Fibroblast of gingiva (primary cell): ENCODE measurements at regions not wholly inside any gene's neighbourhood (a gene's known extent, or its start where the extent isn't known, plus 50 kb on each side); places are given as distances from the start of the nearest gene placed in this dataset.
"Not testable (repeated sequence)": the region's sequence is repeated elsewhere in the genome, so short reads cannot be mapped to it uniquely, and the experiment has no call there.

Experiments
- DNase-seq: peaks from one replicate; pipeline ENCODE4 v3.0.0-alpha.2; 2011; ENCODE audit warnings: low read depth

GRCh38 chr1:234960722-234961455 is 167.7 kb downstream of the TOMM20 start:
- DNase-seq, result no peak

DNA sequence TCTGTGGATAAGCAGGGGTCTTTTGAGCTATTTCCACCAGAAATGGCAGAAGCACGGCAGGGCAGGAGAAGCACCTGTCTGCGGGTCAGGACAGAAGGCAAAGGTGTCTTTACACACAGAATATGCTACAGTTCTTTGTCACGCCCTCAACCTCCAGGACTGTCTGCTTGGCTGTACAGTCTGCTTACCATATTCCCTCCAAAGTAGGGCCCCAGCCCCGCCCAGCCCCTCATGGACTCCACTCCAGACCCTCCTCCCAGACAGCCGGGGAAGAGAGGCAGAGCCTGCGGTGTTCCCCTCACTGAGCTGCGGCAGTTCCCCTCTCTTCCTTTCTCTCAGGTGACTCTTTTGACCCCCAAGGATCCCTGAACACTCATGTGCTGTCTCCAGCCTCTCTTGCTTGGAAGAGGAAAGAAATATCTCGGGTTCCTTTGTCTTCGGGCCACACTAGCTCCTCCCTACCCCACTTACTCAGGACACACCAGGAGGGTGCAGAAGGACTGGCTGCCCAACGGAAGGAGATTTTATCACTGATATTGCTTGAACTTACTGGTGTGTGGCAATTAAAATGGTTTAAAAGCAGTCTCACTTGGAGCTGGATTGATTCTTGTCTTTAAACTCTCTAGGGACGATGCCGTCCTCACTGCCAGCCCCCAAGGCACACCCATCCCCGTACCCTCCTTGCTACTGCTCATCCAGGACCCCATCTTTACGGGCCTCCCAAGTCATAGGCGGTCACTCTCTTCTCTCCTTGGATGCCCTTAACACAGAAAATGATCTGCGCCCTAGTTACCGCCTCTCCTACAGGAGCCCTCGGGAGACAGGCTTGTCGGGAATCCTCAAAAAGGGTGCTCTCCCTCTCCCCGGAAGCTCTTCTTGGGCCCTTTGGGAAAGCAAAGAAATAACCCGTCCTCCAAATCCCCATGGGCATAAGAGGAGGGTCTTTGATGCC is 169.7 kb downstream of the TOMM20 start:
- DNase-seq, result no peak

DNA sequence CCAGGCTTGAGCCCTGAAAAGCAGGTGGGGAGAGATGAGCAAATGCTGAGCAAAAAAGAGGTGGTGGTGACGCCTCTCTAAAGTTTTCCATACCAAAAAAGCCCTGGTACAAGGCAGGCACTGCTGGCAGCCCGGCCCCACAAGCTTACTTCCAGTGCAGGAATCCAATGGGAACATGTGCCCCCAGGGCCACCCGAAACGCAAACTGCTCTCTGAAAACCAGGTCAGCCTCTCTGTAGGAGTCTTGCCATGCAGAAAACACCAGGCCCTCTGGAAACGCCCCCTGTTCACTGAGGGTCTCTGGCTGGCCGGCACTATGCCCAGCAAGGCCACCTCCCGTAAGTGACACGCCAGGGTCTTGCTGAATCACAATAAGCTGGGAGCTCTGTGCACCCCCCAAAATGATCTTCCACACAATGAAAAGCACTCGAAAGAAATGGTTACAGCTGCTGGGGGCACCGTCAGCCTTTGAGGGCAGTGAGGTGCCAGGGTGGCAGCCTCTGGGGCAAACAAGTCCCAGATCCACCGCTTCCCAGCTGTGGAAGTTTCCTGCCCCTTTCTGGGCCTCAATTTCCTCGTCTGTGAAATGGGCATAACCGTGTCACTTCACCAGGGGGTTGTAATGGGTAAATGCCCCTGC is 170.5 kb downstream of the TOMM20 start:
- DNase-seq, result no peak

GRCh38 chr1:234957330-234958065 is 171.1 kb downstream of the TOMM20 start:
- peak; percentile 89 for DNase-seq

- DNase-seq, result no peak
Measured at GRCh38 chr1:234956821-234957329, 171.8 kb downstream of the TOMM20 start.

DNA sequence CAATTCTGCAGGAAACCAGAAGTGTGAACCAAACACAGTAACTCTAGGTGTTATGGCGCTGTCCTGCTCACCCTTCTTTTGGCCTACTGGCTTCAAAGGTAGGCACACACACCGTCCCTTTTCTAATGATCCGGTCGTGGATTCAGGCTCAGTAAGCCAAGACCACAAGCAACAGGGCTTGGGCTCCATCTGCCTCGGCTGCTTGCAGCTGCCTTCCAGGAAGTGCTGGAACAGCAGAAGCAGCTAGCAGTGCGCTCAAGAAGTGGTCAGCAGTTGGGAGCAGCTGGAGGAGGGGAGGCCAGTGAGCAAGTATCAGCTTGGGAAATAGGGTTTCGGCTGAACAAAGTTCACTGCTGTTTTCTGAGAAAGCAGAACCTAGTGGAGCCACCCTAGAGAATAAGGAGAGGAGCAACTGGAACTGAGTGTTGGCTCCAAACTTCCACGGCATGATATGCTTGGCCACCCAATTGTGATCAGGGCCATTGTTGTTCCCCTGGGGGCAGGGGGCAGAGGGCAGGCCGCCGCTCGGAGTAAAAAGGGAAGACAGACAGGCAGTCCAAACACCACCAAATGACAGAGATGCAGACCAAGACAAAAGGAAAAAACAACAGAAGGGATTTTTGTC is 173.4 kb downstream of the TOMM20 start:
- DNase-seq, result peak; percentile 58

DNA sequence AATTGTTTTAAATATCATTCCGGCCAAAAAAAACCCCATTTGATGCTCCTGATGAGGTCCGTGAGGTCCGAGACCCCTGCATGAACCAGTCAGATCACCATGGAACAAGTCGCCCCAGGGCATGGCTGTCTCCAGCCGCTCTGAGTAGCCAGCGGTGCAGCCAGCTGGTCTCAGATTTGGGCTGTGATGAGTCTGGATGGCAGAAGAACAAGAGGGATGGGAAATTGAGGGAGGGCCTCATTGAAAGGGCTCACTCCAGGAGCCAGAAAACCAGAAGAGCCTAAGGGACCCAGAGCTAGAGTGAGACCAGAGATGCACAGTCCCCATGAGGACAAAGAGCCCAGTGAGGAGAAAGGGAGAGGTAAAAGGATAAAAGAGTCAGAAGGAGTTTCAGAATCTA is 174.0 kb downstream of the TOMM20 start:
- DNase-seq, result no peak

DNA sequence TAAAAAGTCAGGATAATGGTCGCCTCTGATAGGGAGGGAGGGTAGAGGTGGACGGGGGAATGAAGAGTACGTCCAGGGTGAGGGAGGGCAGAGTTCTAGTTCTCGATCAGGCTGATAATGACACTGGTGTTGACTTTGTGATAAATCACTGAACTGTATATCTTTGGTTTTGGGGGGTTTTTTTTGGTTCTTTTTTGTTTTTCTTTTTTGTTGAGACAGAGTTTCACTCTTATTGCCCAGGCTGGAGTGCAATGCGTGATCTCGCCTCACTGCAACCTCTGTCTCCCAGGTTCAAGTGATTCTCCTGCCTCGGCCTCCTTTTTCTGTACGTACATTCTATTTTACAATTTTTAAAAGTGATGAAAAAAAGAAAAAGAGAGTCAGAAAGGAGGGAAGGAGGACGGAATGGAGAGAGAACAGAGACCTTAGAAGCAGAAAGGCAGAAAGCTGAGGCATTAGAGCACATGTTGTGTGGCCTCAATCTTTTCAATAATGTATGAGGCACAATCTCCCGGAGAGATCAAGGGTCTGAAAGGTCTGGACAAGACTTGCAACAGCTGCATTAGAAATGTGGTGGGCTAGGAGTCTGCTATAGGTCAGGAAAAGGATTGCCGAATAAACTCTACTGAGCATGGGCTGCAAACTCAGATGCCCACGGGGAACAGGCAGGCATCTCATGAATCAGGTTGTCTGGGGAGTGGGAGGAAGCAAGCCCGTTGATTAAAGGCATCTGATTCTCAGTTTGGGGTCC is 174.8 kb downstream of the TOMM20 start:
- no peak for DNase-seq

DNA sequence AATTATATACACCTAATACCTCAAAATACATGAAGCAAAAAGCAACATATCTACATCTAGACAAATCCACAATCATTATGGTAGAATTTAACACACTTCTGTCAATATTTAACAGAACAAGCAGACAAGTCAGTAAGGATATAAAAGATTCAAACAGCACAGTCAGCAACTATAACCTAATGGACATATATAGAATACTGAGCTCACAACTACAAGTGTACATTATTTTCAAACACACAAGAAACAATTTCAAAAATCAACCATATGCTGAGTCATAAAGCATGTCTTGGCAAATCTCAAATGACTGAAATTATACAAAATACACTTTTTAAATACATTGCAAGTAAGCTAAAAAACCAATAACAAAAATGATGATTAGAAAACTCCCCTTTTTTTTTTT is 178.0 kb downstream of the TOMM20 start:
- no peak for DNase-seq

DNA sequence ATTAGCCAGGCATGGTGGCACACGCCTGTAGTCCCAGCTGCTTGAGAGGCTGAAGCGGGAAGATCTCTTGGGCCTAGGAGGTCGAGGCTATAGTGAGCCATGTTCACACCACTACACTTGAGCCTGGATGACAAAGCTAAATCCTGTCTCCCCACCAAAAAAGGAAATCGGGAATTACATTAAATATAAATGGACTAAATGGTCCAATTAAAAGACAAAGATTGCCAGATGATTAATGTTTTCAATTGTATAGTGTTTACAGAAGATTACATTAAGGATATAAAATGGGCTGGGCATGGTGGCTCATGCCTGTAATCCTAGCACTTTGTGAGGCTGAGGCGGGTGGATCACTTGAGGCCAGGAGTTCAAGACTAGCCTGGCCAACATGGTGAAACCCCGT is 179.1 kb downstream of the TOMM20 start:
- DNase-seq, result not testable (repeated sequence)

DNA sequence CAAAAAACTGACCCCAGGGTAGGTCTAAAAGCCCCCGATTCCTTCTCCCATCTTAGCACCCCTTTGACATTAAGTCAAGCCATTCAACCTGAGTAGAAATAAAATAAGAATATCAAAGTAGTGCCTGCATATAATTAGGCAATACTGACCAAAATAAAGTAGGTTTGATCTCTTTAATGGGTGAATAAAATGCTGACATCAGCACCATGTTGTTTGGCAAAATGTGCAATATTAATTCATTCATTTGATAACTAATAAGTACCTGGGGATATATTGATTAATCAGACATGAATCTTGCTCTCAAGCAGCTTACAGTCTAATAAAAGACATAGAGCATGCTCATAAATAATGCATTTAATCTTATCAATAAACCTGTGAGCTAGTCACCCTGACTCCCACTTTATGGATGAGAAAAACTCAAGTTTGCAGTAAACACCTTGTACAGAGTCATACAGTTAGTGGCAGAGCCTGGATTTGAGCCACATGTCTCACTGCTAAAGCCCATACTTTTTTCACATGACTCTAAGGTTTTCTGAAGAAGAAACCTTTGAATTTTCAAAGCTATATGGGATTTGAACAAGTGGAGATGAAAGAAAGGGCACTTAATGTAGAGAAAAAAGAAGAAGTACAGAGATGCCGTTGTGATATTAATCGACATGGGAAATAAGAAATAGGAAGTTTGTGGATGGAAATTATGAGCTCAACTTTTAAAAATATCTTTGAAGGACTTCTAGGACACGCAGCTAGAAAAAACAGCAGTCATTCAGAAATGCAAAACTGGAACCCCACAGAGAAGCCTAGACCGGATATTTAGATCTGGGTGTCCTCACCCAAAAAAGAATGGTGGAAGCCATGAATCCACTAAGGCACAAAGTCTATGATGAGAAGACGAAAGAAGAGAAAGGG is 183.9 kb downstream of the TOMM20 start:
- DNase-seq, result no peak

- no peak for DNase-seq
Measured at GRCh38 chr1:234943836-234944402, 184.7 kb downstream of the TOMM20 start.

DNA sequence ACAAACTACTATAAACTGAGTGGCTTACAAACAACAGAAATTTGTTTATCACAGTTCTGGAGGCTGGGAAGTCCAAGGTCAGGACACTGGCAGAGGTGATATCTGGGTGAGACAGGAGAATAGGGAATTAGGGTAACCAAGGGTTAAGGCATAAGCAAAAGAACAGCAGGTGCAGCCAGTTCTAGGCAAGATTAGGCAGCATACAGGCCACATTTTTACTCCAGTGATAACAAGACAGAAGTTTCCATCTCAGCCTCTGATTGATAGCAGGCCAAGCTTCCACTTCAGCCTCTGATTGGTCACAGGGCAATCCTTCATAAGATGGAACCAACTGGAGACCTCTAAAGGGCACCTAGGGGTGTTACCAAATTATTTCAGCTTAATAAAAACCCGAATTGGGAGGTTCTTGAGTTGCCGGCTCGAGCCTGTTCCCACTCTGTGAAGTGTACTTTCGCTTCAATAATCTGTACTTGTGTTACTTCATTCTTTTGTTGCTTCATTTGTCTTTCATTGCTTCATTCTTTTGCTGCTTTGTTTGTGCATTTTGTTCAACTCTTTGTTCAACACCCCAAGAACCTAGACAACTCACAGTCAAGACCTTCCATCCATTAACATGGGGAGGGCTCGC is 185.6 kb downstream of the TOMM20 start:
- no peak for DNase-seq

DNA sequence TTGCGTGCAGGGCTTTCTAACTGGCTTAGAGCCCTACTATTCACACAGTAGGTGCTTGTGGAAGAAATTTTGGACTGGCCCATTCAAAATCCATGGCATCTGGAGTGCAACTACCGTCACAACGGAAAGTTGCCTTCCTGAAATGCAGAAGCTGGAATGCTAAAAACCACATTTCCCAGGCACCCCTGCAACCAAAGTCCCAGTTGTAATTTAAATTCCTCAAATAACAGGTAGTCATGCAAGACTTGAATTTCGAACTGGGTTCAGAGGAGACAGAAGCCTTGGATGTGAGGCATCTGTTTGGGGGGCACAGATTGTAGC is 186.7 kb downstream of the TOMM20 start:
- DNase-seq, result no peak

GRCh38 chr1:234941321-234942011 is 187.2 kb downstream of the TOMM20 start:
- DNase-seq, result no peak

DNA sequence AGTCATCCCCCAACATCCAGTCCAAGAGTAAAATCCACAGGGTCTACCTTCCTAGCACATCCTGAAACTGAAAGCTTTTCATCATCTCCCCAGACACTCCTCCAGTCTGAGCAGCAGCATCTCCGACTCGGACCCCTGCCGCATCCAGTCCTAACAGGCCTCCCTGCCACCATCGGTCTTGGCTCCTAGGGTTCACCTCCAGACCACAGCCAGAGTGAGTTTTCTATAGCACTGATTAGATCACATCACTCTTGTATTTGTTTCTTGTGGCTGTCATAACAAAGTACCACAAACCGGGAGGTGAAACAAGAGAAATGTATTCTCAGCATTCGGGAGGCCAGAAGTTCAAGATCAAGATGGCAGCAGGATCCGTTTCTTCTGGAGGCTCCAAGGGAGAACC is 187.8 kb downstream of the TOMM20 start:
- DNase-seq, result no peak

- DNase-seq, result no peak
Measured at GRCh38 chr1:234938924-234939323, 189.7 kb downstream of the TOMM20 start.

GRCh38 chr1:234938135-234938534 is 190.5 kb downstream of the TOMM20 start:
- no peak for DNase-seq
